Left lung (tissue), 4 donors: ENCODE measurements at regions not wholly inside any gene's neighbourhood (a gene's known extent, or its start where the extent isn't known, plus 50 kb on each side); places are given as distances from the start of the nearest gene placed in this dataset.

Experiments used
- ATAC-seq: fragments of 200-7000 bp; cut with Tn5 transposase; one replicate; pipeline ENCODE4 v1.9.1; 2020; ENCODE audit warnings: moderate library complexity
- DNase-seq, 4 donors: peaks; one replicate each; pipeline ENCODE4 v3.0.0-alpha.2; 2013 to 2020
- H3K27ac ChIP-seq, 2 donors: fragments of 200-600 bp; sonication (generic) in 1 of 2; one replicate each; pipeline versions ENCODE4 v1.5.0 to v1.8.0; 2020 to 2021
- H3K27me3 ChIP-seq, 2 donors: fragments of 200-600 bp; sonication (generic) in 1 of 2; one replicate each; pipeline versions ENCODE4 v1.5.0 to v1.8.0; 2020 to 2021
- H3K36me3 ChIP-seq, 2 donors: fragments of 200-600 bp; sonication (generic) in 1 of 2; one replicate each; pipeline versions ENCODE4 v1.5.0 to v1.8.0; 2020 to 2021
- H3K4me1 ChIP-seq, 2 donors: fragments of 200-600 bp; one replicate each; pipeline ENCODE4 v1.8.0; 2021
- H3K4me3 ChIP-seq, 2 donors: fragments of 200-600 bp; sonication (generic) in 1 of 2; one replicate each; pipeline versions ENCODE4 v1.5.0 to v1.8.0; 2020 to 2021; ENCODE audit warnings: mild to moderate bottlenecking in 1 of 2
- H3K9me3 ChIP-seq, 2 donors: fragments of 200-600 bp; sonication (generic) in 1 of 2; one replicate each; pipeline versions ENCODE4 v1.5.0 to v1.8.0; 2020 to 2021
- intact Hi-C, 2 donors: fragments of 100-400 bp; cut with DNase I; formaldehyde crosslinking; loops; one replicate each; pipeline versions ENCODE4 v1.11.2 to v1.14.2; 2022
- TF ChIP-seq, protein P1 (sequence below), 2 donors: fragments of 200-600 bp; sonication (generic) in 1 of 2; IDR thresholded peaks; one replicate each; pipeline versions ENCODE4 v1.5.0 to v1.8.0; 2021; ENCODE audit warnings: antibody characterized with exemption in 2 of 2
- donor health status: DM: no; HTN: yes; CAD: no.
- donor health status: DM: no; HTN: no; CAD: no.

- intact Hi-C loops: no loop called here
- TF ChIP-seq, protein P1, sequence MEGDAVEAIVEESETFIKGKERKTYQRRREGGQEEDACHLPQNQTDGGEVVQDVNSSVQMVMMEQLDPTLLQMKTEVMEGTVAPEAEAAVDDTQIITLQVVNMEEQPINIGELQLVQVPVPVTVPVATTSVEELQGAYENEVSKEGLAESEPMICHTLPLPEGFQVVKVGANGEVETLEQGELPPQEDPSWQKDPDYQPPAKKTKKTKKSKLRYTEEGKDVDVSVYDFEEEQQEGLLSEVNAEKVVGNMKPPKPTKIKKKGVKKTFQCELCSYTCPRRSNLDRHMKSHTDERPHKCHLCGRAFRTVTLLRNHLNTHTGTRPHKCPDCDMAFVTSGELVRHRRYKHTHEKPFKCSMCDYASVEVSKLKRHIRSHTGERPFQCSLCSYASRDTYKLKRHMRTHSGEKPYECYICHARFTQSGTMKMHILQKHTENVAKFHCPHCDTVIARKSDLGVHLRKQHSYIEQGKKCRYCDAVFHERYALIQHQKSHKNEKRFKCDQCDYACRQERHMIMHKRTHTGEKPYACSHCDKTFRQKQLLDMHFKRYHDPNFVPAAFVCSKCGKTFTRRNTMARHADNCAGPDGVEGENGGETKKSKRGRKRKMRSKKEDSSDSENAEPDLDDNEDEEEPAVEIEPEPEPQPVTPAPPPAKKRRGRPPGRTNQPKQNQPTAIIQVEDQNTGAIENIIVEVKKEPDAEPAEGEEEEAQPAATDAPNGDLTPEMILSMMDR (IDR thresholded peaks at IDR 0.05): no peak
- H3K27ac ChIP-seq: no peak overlapping the region
- no peaks in the 10 kb centered on the region for H3K4me1 ChIP-seq
- DNase-seq (no peak), ATAC-seq (no peak)
- no peaks in the 10 kb centered on the region for H3K36me3 ChIP-seq
- no peaks in the 10 kb centered on the region for H3K27me3 ChIP-seq
- H3K9me3 ChIP-seq: no peaks in the 10 kb centered on the region
- H3K4me3 ChIP-seq: no peak overlapping the region
These were observed 205.1 kb downstream of the NXPE2 start for GRCh38 chr11:114883472-114883871.

- ATAC-seq (no peak), DNase-seq (no peak)
- intact Hi-C loops: no loop called here
- TF ChIP-seq, protein P1 (IDR thresholded peaks at IDR 0.05): no peak
- Histone ChIP-seq H3K9me3 (no peaks in the 10 kb centered on the region), H3K27me3 (peaks cover 0 to 10% of the 10 kb centered on the region in 2 donors), H3K36me3 (no peaks in the 10 kb centered on the region), H3K27ac (no peak overlapping the region), H3K4me1 (no peaks in the 10 kb centered on the region), H3K4me3 (no peak overlapping the region)
These were observed 208.4 kb downstream of the NXPE2 start for GRCh38 chr11:114886644-114887265.

GRCh38 chr11:114889594-114890011, 211.3 kb downstream of the NXPE2 start:
- no peak overlapping the region for H3K4me3 ChIP-seq
- intact Hi-C loops: no loop called here
- ATAC-seq (no peak), DNase-seq (no peak)
- peaks cover 0 to 10% of the 10 kb centered on the region in 2 donors for H3K27me3 ChIP-seq
- H3K4me1 ChIP-seq: no peaks in the 10 kb centered on the region
- TF ChIP-seq, protein P1 (IDR thresholded peaks at IDR 0.05): no peak
- H3K9me3 ChIP-seq: no peaks in the 10 kb centered on the region
- no peak overlapping the region for H3K27ac ChIP-seq
- no peaks in the 10 kb centered on the region for H3K36me3 ChIP-seq

DNA sequence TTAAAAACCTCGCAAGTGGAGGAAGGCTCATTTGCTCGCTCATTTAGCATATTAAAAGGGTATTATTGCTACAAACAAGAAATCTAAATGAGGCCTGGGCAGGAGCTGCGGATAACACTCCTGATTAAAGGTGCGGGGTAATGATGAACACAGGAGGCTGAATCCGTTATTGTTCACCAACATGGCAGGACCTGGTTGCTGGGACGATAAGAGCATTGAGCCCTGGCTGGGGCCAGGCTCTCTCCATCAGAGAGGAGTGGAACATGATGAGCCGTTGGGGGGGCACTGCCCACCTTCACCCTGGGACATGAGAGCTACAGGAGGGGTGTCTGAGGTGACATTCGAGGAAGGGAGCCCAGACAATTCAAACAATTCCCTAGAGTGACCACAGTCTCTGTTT, 211.7 kb downstream of the NXPE2 start:
- intact Hi-C loops: no loop called here
- Histone ChIP-seq H3K36me3 (no peaks in the 10 kb centered on the region), H3K27ac (no peak overlapping the region), H3K4me1 (no peaks in the 10 kb centered on the region), H3K27me3 (peaks cover 0 to 10% of the 10 kb centered on the region in 2 donors), H3K9me3 (no peaks in the 10 kb centered on the region), H3K4me3 (no peak overlapping the region)
- no peak for ATAC-seq
- TF ChIP-seq, protein P1 (IDR thresholded peaks at IDR 0.05): no peak
- DNase-seq: no peak

- Histone ChIP-seq H3K36me3 (no peaks in the 10 kb centered on the region), H3K27ac (no peak overlapping the region), H3K27me3 (peaks cover 0 to 10% of the 10 kb centered on the region in 2 donors), H3K4me3 (no peak overlapping the region), H3K9me3 (no peaks in the 10 kb centered on the region), H3K4me1 (no peaks in the 10 kb centered on the region)
- DNase-seq (no peak), ATAC-seq (no peak)
- intact Hi-C loops: no loop called here
- TF ChIP-seq, protein P1 (IDR thresholded peaks at IDR 0.05): no peak
These were observed 213.6 kb downstream of the NXPE2 start for GRCh38 chr11:114891911-114892310.
